Mesothelial cell of epicardium (in vitro differentiated cells): ENCODE measurements at regions not wholly inside any gene's neighbourhood (a gene's known extent, or its start where the extent isn't known, plus 50 kb on each side); places are given as distances from the start of the nearest gene placed in this dataset.

ENCODE experiments used
- DNase-seq, 2 experiments: peaks; one replicate each; pipeline ENCODE4 v3.0.0; 2021; ENCODE audit warnings: low spot score in 2 of 2; ENCODE audit not compliant: unreplicated experiment in 2 of 2
- H3K27ac Mint-ChIP-seq: 2 replicates; pipeline ENCODE4 v1.8.0; 2021; ENCODE audit warnings: mixed read lengths
- H3K27me3 Mint-ChIP-seq: 2 replicates; pipeline ENCODE4 v1.8.0; 2021; ENCODE audit warnings: low read depth, mixed read lengths
- H3K36me3 Mint-ChIP-seq: 2 replicates; pipeline ENCODE4 v1.8.0; 2021; ENCODE audit warnings: mixed read lengths
- H3K4me1 Mint-ChIP-seq: 2 replicates; pipeline ENCODE4 v1.8.0; 2021; ENCODE audit warnings: mixed read lengths
- H3K4me3 Mint-ChIP-seq: 2 replicates; pipeline ENCODE4 v1.8.0; 2021; ENCODE audit warnings: mild to moderate bottlenecking, moderate library complexity, mixed read lengths
- H3K9me3 Mint-ChIP-seq: 2 replicates; pipeline ENCODE4 v1.8.0; 2021; ENCODE audit warnings: mixed read lengths
- TF ChIP-seq, protein P1 (sequence below): fragments of 200-600 bp; sonication (generic); IDR thresholded peaks from one replicate; pipeline ENCODE4 v1.5.0; 2021; ENCODE audit warnings: antibody characterized with exemption; ENCODE audit not compliant: unreplicated experiment

DNA sequence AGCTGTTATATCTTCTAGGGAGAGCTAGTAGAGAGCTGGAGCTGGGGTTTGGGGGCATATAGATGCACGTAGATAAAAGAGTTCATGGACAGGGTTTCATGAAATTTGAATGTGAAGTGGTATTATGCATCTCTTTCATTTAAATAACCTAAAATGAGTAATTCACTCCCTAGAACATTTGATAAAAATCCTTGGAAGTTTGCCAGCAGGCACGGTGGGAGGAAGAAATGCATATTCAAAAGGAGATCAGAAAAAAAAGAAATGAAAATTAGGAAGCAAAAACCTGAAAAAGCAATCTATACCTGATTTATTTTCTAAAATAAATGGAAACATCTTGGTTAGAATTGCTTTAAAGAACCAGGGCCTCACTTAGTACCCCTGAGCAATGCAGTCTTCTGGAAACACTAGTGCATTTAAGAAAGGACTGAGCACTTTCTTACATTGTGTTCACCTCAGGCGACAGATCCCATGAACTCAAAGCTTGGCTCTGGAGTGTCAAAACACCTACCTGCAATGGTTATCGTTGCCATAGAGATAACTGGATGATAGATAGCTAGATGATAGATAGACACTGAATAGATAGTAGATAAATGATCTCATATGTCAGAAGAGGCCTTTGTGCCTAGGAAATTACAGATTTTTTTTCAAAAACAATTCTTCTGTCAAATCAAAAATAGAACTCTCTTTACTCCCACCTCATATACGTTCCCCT, 458.6 kb upstream of the THRB start:
- Mint-ChIP-seq H3K27ac (peak overlapping the region; percentile 80), H3K36me3 (peaks cover 8% of the 10 kb centered on the region), H3K27me3 (no peaks in the 10 kb centered on the region), H3K9me3 (peaks cover 7% of the 10 kb centered on the region), H3K4me3 (no peak overlapping the region), H3K4me1 (peaks cover 54% of the 10 kb centered on the region)
- TF ChIP-seq, protein P1, sequence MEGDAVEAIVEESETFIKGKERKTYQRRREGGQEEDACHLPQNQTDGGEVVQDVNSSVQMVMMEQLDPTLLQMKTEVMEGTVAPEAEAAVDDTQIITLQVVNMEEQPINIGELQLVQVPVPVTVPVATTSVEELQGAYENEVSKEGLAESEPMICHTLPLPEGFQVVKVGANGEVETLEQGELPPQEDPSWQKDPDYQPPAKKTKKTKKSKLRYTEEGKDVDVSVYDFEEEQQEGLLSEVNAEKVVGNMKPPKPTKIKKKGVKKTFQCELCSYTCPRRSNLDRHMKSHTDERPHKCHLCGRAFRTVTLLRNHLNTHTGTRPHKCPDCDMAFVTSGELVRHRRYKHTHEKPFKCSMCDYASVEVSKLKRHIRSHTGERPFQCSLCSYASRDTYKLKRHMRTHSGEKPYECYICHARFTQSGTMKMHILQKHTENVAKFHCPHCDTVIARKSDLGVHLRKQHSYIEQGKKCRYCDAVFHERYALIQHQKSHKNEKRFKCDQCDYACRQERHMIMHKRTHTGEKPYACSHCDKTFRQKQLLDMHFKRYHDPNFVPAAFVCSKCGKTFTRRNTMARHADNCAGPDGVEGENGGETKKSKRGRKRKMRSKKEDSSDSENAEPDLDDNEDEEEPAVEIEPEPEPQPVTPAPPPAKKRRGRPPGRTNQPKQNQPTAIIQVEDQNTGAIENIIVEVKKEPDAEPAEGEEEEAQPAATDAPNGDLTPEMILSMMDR, result no peak
- no peak for DNase-seq

DNA sequence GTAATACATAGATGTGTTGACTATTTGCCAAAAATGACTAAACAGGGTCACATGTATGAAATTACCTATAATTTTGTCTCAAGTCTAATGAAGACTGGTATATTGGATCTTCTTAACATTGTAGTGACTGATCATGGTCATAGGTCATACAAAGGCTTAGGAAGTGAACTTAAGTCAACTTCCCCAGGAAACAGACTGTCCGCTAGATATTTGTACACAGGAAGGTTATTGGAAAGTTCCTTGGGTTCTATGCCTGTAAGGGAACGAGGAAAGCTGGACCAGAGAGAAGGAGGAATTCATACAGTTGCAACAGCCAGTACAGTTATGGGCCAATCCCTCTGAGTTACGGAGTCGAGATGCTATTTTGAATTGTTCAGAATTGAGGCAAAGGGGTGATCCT, 462.0 kb upstream of the THRB start:
- no peak for DNase-seq
- TF ChIP-seq, protein P1, result no peak
- H3K36me3 Mint-ChIP-seq, result peaks cover 11% of the 10 kb centered on the region
- H3K27ac Mint-ChIP-seq, result peak overlapping the region; percentile 9
- peaks cover 19% of the 10 kb centered on the region for H3K9me3 Mint-ChIP-seq
- no peaks in the 10 kb centered on the region for H3K27me3 Mint-ChIP-seq
- no peak overlapping the region for H3K4me3 Mint-ChIP-seq
- H3K4me1 Mint-ChIP-seq, result peaks cover 44% of the 10 kb centered on the region

DNA sequence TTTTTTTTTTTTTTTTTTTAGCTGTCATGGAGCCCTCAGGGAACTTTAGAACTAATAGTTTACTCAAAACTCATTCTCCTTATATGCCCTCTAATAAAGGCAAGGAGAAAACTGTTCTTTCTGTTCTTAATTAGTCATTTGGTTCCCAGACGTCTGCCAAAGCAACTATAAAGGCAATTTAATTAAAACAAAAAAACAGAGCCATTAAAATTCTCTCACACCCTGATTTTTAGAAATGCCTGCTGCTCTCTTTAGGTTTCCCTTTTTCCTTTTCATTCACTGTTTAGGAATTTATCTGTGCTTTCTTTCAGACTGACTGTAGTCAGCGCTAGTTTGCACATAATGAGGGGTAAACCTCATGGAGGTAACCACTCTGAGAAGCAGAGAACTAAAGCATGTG, 463.6 kb upstream of the THRB start:
- H3K4me3 Mint-ChIP-seq, result no peak overlapping the region
- H3K27me3 Mint-ChIP-seq, result no peaks in the 10 kb centered on the region
- TF ChIP-seq, protein P1, result no peak
- peaks cover 34% of the 10 kb centered on the region for H3K4me1 Mint-ChIP-seq
- peaks cover 19% of the 10 kb centered on the region for H3K9me3 Mint-ChIP-seq
- no peak overlapping the region for H3K27ac Mint-ChIP-seq
- H3K36me3 Mint-ChIP-seq, result peaks cover 11% of the 10 kb centered on the region
- no peak for DNase-seq

DNA sequence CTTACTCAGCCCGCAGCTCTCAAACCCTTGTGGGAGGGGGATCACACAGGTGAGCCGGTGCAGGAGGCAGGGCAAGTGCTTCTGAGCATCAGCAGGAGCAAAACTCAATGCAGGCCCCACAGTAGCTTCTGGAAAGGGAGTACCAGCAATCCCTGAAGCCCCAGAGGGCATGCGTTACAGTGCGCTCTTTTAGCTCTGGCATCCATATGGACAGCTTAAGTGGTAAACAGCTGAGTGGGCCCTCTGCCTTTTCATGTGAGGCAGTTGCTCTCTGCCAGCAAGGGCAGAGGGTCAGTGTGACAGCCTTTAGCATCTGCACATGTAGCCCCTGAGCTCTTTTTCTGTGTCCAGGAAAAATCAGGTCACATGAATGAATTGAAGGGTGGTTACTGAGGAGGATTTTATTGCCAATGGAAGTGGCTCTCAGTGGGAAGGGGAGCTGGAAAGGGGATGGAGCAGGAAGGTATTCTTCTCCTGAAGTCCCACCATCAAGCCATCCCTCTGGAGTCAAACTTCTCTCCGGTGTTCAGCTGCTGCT, 464.3 kb upstream of the THRB start:
- no peak overlapping the region for H3K4me3 Mint-ChIP-seq
- peaks cover 33% of the 10 kb centered on the region for H3K4me1 Mint-ChIP-seq
- peaks cover 19% of the 10 kb centered on the region for H3K9me3 Mint-ChIP-seq
- peaks cover 11% of the 10 kb centered on the region for H3K36me3 Mint-ChIP-seq
- H3K27ac Mint-ChIP-seq, result no peak overlapping the region
- DNase-seq, result no peak
- no peaks in the 10 kb centered on the region for H3K27me3 Mint-ChIP-seq
- TF ChIP-seq, protein P1, result no peak

DNA sequence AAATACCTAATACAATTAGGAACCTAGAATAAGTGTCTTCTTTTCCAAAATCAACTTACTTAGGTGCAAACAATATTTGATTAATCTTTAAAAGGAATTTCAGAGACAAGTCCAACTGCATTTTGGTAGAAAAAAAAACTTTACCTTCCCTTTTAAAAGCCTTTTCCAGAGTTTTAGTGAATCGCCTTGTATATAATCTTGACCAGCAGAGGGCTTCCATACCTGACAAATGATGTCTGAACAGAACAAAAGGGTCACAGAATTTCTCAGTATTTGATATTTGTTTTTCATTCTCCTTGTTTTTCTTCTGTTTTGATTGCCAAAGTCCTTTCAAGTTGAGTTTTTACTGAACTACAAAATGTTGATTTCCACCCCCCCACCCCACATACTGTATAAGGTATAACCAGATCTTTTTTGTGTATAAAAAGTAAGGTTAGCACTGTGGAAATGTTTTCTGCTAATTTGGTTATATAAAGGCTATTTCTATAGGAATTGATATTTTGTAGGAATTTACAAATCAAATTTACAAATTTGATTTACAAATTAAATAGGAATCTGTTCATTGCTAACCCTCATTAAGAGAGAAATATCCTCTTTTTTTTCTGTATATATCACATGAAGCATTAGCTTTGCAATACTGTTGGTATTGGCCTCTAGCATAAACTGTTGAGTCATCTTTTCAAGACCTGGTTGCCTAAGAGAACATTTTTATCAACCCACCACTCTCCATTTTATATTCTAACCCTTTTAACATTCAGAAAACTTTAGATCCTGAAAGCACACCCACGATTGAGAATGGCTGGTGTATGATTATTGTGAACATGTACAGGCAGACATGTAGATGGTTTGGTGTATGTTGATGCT, 464.1 kb upstream of the RARB start:
- H3K4me3 Mint-ChIP-seq, result no peak overlapping the region
- peaks cover 12% of the 10 kb centered on the region for H3K9me3 Mint-ChIP-seq
- H3K36me3 Mint-ChIP-seq, result peaks cover 5% of the 10 kb centered on the region
- no peaks in the 10 kb centered on the region for H3K27me3 Mint-ChIP-seq
- TF ChIP-seq, protein P1, result peak; percentile 73
- peak overlapping the region; percentile 74 for H3K27ac Mint-ChIP-seq
- no peak for DNase-seq
- H3K4me1 Mint-ChIP-seq, result peaks cover 26% of the 10 kb centered on the region
